Motor neuron (in vitro differentiated cells): ENCODE measurements at regions not wholly inside any gene's neighbourhood (a gene's known extent, or its start where the extent isn't known, plus 50 kb on each side); places are given as distances from the start of the nearest gene placed in this dataset.
A peak's percentile ranks its signal among the peaks of the same experiment; 100 is the strongest.

Source experiments
- ATAC-seq, 8 experiments: fragments of 200-7000 bp; cut with Tn5 transposase; replicated peaks in 6 of 8; 2 replicates each; pipeline ENCODE4 v1.8.0; 2021; ENCODE audit warnings: mild to moderate bottlenecking in 8 of 8, moderate library complexity in 8 of 8
- H3K27ac ChIP-seq, 2 donors: fragments of 250-450 bp; sonication (Bioruptor Pico); 2 replicates each; pipeline ENCODE4 v1.9.0; 2021; ENCODE audit warnings: antibody characterized with exemption in 2 of 2, mild to moderate bottlenecking in 2 of 2, moderate library complexity in 1 of 2
- H3K4me1 ChIP-seq, 2 donors: fragments of 250-450 bp; sonication (Bioruptor Pico); replicated peaks in 1 of 2; 2 replicates each; pipeline ENCODE4 v1.6.1; 2021; ENCODE audit warnings: antibody characterized with exemption in 2 of 2, mild to moderate bottlenecking in 2 of 2, moderate library complexity in 1 of 2
- H3K4me3 ChIP-seq, 5 donors: fragments of 250-450 bp; sonication (Bioruptor Pico); 2 replicates each; pipeline ENCODE4 v1.9.0; 2021; ENCODE audit warnings: antibody characterized with exemption in 5 of 5, mild to moderate bottlenecking in 5 of 5, moderate library complexity in 4 of 5
- WGBS, 10 experiments: fragments of 450-650 bp; shearing (Covaris generic); methylation state at CpG; one replicate each; pipeline ENCODE4 v1.0.0; 2022; 5-methylcytosine and 5-hydroxymethylcytosine counted together
- in situ Hi-C, 9 experiments: fragments of 400-800 bp; cut with MboI; loops; one replicate each; pipeline ENCODE4 v1.15.0; 2021; ENCODE audit warnings: low sequenced_read_pairs in 9 of 9, low pct_unique_long_range_greater_than_20kb in 2 of 9; ENCODE audit not compliant: unreplicated experiment in 9 of 9

DNA sequence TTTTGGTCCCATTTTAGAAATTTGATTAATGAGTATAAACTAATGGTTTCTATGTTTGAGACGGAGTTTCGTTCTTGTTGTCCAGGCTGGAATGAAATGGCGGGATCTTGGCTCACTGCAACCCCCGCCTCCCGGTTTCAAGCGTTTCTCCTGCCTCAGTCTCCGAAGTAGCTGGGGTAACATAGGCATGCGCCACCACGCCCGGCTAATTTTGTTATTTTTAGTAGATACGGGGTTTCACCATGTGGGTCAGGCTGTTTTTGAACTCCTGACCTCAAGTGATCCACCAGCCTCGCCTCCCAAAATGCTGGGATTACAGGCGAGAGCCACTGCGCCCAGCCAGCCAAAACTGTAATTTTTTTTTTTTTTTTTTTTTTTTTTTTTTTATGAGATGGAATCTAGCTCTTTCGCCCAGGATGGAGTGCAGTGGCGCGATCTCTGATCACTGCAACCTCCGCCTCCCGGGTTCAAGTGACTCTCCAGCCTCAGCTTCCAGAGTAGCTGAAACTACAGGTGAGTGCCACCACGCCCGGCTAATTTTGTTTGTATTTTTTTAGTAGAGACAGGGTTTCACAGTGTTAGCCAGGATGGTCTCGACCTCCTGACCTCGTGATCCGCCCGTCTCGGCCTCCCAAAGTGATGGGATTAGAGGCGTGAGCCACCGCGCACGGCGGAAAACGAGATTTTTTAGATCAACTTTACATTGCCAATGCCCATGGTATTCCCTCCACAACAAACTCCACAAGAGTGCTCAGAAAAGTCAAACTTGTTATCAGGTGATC is 127.8 kb downstream of the HFE start:
- in situ Hi-C loops: loop anchor here in 3 of 9 experiments (25.0 kb wide), 2 partner anchors 922 to 1597 kb away; a partner anchor contains a TSS
- ATAC-seq: no peak
- 0 to 86% (median 46%) methylated on average over 1 to 22 of the region's 32 CpGs for WGBS, 10 experiments
- Histone ChIP-seq H3K4me3 (peak overlapping the region; percentile 52 to 65 (median 54)), H3K4me1 (peaks cover 7 to 13% of the 10 kb centered on the region in 2 donors), H3K27ac (peak overlapping the region in 1 of 2 donors; percentile 76)

DNA sequence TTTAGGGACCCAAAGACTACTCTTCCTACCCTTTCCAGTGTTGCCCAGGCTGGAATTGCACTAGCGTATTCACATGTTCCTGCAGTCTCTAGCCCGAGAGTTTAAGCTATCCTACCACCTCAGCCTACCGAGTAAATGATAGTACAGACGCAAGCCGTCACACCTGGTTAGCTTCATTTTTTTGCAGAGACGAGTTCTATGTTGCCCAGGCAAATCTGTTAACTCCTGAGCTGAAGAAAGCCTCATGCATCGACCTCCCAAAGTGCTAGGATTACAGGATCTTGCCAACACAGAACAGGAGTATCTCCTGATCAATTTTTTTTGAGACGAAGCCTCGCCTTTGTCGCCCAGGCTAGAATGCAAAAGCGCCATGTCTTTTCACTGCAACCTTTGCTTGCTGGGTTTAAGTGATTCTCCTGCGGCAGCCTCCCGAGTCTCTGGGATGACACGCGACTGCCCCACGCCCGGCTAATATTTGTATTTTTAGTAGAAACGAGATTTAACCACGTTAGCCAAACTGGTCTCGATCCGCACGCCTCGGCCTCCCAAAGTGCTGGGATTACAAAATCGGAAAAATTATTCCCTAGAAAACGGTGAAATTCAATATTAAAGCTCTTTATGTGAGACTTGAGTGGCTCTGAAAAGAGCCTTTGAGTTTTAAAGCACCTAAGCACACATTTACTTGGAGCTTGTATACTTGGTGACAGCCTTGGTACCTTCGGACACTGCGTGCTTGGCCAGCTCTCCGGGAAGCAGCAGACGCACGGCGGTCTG is 128.5 kb downstream of the HFE start:
- in situ Hi-C loops: loop anchor here in 3 of 9 experiments (25.0 kb wide), 2 partner anchors 922 to 1597 kb away; a partner anchor contains a TSS
- Histone ChIP-seq H3K4me1 (peaks cover 10 to 13% of the 10 kb centered on the region in 2 donors), H3K4me3 (peak overlapping the region; percentile 52 to 65 (median 54)), H3K27ac (peak overlapping the region; percentile 39 to 76)
- peak in 5 of 8 experiments; percentile 6 to 44 (median 39) for ATAC-seq
- 0 to 10% (median 4%) methylated on average over 2 to 18 of the region's 31 CpGs; no CpG with 5 or more reads in 1 of the 10 experiments for WGBS, 10 experiments

DNA sequence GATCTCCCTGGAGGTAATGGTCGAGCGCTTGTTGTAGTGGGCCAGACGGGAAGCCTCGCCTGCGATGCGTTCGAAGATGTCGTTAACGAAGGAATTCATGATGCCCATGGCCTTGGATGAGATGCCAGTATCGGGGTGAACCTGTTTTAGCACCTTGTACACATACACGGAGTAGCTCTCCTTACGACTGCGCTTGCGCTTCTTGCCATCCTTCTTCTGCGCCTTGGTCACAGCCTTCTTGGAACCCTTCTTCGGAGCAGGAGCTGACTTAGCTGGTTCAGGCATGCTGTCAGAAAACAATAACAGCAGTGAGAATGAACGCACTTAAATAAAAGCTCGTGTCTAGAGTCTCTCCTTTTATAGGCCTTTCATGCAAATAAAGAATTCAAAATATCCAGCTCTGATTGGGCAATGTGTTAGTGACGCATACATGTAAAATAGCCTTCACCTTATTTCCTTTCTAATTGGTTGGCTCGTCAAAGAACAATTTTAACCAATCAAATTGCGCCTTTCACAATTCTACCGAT is 129.2 kb downstream of the HFE start:
- in situ Hi-C loops: loop anchor here in 3 of 9 experiments (25.0 kb wide), 2 partner anchors 921 to 1596 kb away; a partner anchor contains a TSS

DNA sequence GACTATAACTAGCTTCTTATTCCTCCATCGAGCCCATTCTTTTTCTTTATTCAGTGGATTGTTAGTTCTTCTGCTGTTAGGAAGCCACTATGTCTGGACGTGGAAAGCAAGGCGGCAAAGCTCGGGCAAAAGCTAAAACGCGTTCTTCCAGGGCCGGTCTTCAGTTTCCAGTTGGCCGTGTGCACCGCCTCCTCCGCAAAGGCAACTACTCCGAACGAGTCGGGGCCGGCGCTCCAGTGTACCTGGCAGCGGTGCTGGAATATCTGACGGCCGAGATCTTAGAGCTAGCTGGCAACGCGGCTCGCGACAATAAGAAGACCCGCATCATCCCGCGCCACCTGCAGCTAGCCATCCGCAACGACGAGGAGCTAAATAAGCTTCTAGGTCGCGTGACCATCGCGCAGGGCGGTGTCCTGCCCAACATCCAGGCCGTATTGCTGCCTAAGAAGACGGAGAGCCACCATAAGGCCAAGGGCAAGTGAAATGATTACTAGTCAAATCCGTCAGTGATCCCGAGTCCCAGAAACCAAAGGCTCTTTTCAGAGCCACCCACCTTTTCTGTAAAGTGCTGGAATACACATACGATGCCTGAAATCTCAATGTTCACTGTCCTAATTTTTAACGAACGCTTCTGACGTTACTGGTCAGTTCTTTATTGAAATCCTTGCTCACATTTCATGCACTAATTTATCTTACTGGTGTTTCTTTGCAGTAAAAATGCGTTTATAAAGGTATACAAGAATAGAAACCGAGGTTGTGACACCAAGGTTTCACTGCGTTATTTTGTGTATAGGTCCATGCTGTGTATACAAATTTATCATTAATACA is 129.9 kb downstream of the HFE start:
- ATAC-seq: peak; percentile 42 to 72 (median 67)
- 0 to 13% (median 2%) methylated on average over 2 to 20 of the region's 44 CpGs for WGBS, 10 experiments
- Histone ChIP-seq H3K27ac (peak overlapping the region; percentile 87 to 95), H3K4me1 (peaks cover 10 to 13% of the 10 kb centered on the region in 2 donors), H3K4me3 (peak overlapping the region; percentile 52 to 65 (median 54))
- in situ Hi-C loops: loop anchor here in 3 of 9 experiments (25.0 kb wide), 2 partner anchors 920 to 1595 kb away; a partner anchor contains a TSS

More for the DNA sequence above, 129.2 kb downstream of the HFE start:
- H3K27ac ChIP-seq: peak overlapping the region; percentile 39 to 95
- H3K4me3 ChIP-seq: peak overlapping the region; percentile 52 to 65 (median 54)
- ATAC-seq: peak; percentile 74 to 88 (median 78)
- H3K4me1 ChIP-seq: peaks cover 10 to 13% of the 10 kb centered on the region in 2 donors
- 0 to 4% (median 0%) methylated on average over 2 to 19 of the region's 22 CpGs; no CpG with 5 or more reads in 1 of the 10 experiments for WGBS, 10 experiments

DNA sequence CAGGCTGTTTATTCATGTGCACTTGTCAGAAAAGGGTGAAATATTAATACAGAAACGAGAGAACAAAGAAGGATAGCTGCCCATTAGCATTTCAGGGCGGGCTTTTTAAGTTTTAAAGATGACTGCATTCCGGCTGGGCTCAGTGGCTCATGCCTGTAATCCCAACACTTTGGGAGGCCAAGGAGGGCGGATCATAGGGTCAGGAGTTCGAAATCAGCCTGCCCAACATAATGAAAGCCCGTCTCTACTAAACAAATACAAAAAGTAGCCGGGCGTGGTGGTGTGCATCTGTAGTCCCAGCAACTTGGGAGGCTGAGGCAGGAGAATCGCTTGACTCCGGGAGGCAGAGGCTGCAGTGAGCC is 130.5 kb downstream of the HFE start:
- in situ Hi-C loops: loop anchor here in 3 of 9 experiments (25.0 kb wide), 2 partner anchors 920 to 1595 kb away; a partner anchor contains a TSS
- 0 to 21% (median 4%) methylated on average over 1 to 9 of the region's 10 CpGs; no CpG with 5 or more reads in 2 of the 10 experiments for WGBS, 10 experiments
- peak overlapping the region; percentile 87 to 95 for H3K27ac ChIP-seq
- peak in 3 of 8 experiments; percentile 2 to 7 (median 3) for ATAC-seq
- H3K4me1 ChIP-seq: peaks cover 14 to 19% of the 10 kb centered on the region in 2 donors
- H3K4me3 ChIP-seq: peak overlapping the region; percentile 52 to 65 (median 54)

DNA sequence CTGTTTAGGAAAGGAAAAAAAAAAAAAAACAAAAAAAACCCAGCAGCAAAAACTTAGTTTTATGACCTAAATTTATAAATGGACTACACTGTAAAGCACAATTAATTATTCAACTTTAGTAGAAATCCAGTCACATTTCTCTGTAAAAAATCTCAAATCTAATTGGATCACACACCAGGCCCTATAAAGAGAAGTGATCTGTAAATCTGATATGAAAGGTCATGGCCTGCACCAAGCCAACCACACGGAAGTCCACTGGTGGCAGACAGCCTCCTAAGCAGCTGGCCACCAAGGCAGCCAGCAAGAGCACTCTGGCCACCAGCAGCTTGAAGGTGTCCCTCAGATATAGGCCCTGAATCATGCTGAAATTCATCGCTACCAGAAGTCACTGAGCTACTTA is 131.6 kb downstream of the HFE start:
- Histone ChIP-seq H3K4me1 (peaks cover 16 to 22% of the 10 kb centered on the region in 2 donors), H3K27ac (no peak overlapping the region), H3K4me3 (peak overlapping the region in 1 of 5 donors; percentile 54)
- in situ Hi-C loops: loop anchor here in 3 of 9 experiments (25.0 kb wide), 2 partner anchors 918 to 1593 kb away; a partner anchor contains a TSS
- WGBS, 10 experiments: 40 to 100% (median 100%) methylated on average over 1 to 2 of the region's 2 CpGs; no CpG with 5 or more reads in 3 of the 10 experiments
- no peak for ATAC-seq

DNA sequence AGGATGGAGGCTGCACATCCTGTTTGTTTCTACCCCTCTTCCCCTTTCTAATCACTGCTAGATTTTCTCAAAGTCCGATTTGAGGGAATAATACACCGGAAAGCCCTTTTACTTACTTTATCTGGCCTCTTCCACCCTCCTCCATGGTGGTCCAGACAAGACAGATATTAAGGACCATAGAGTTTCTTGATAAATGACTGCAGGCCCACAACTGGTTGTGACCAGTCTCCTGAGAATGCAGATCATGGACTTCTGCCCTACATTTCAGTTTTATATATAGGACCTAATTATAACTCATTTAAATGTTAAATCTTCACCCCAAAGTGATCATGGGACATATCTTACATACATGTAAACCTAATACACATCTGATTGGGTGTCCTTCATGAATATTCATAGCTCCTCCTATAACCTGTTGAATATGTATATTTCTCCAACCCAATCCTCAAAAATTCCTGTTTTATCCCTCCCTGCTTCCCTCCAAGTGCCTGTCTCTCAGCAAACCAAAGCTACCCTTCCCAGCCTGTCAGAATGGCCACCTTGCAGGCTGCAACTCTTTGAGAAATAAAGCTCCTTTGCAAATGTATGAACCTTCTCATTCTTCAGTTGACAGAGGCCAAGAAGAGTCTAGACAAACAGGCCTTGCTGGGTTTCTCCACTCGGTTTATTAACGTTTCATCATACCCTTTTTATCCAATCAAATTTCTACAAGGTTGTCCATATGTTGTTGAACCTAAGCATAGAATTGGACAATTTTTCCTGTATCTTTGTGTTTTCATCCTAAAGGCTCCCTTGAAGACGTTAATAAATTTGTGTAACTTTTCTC is 133.1 kb downstream of the HFE start:
- ATAC-seq: no peak
- peaks cover 13% of the 10 kb centered on the region in 2 donors for H3K4me1 ChIP-seq
- no peak overlapping the region for H3K27ac ChIP-seq
- H3K4me3 ChIP-seq: no peak overlapping the region
- in situ Hi-C loops: loop anchor here in 3 of 9 experiments (25.0 kb wide), 2 partner anchors 917 to 1592 kb away; a partner anchor contains a TSS
- 11 to 100% (median 70%) methylated on average over 1 to 5 of the region's 5 CpGs for WGBS, 10 experiments

DNA sequence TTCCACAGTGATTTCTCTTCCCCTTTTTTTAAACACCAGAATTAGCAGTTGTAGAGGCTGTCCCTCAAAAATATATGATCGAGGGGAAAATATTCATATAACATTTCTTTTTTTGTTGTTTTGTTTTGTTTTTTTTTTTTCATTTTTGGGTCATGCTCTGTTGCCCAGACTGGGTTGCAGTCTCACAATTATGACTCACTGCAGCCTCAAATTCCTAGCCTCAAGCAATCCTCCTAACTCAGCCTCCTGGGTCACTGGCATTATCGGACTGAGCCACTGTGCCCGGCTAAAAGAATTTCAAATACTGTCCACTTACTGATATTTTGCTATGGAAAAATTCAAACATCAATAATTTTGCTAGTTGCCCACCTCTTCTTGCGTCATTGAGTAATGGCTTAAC is 134.0 kb downstream of the HFE start:
- no peak for ATAC-seq
- Histone ChIP-seq H3K4me3 (no peak overlapping the region), H3K27ac (no peak overlapping the region), H3K4me1 (peaks cover 13 to 16% of the 10 kb centered on the region in 2 donors)
- in situ Hi-C loops: loop anchor here in 3 of 9 experiments (25.0 kb wide), 2 partner anchors 916 to 1591 kb away; a partner anchor contains a TSS
- WGBS, 10 experiments: 83 to 97% (median 93%) methylated on average over 2 to 4 of the region's 4 CpGs; no CpG with 5 or more reads in 2 of the 10 experiments

DNA sequence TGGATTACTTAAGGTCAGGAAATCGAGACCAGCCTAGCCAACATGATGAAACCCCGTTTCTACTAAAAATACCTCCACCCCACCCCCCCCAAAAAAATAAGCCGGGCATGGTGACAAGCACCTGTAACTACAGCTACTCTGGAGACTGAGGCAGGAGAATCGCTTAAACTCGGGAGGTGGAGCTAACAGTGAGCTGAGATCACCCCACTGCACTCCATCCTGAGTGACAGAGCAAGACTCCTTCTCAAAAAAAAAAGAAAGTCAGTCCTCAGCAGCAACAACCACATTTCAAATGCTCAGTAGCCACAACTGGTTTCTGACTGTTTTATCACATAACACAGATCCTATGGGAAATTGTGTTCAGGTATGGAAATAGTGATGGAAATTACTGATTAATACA is 135.3 kb downstream of the HFE start:
- ATAC-seq: peak in 3 of 8 experiments; percentile 16 to 26 (median 19)
- peak overlapping the region; percentile 52 to 64 (median 58) for H3K4me3 ChIP-seq
- WGBS, 10 experiments: 0 to 47% (median 17%) methylated on average over 2 to 5 of the region's 5 CpGs; no CpG with 5 or more reads in 5 of the 10 experiments
- peaks cover 13 to 24% of the 10 kb centered on the region in 2 donors for H3K4me1 ChIP-seq
- in situ Hi-C loops: loop anchor here in 3 of 9 experiments (25.0 kb wide), 2 partner anchors 915 to 1590 kb away; a partner anchor contains a TSS
- H3K27ac ChIP-seq: peak overlapping the region; percentile 93 to 98

DNA sequence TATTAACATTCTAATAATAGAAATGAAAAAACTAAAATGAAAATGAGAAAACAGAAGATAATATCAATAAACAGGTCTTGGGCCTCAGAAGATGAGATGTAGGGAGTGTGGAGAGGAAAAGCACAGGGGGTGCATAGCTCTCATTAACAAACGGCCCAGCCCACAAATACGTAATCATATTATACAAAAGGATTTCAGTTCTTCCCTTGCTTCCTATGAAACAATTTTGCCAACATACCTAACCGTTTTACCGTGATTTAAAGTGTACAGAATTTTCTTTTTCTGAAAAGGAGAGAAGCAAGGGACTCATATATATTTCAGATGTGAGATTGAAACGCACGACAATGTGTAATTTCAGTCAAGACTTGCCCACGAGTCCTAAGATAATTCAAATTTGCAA is 136.0 kb downstream of the HFE start:
- Histone ChIP-seq H3K4me1 (peaks cover 13 to 24% of the 10 kb centered on the region in 2 donors), H3K27ac (peak overlapping the region; percentile 93 to 98), H3K4me3 (peak overlapping the region; percentile 52 to 64 (median 58))
- peak in 3 of 8 experiments; percentile 5 to 22 (median 19) for ATAC-seq
- 0 to 58% (median 5%) methylated on average over 5 to 7 of the region's 7 CpGs; no CpG with 5 or more reads in 1 of the 10 experiments for WGBS, 10 experiments
- in situ Hi-C loops: loop anchor here in 3 of 9 experiments (25.0 kb wide), 2 partner anchors 914 to 1589 kb away; a partner anchor contains a TSS
